CD4-positive, alpha-beta T cell treated with Interleukin-4 for 4 hours (primary cell): ENCODE measurements at regions not wholly inside any gene's neighbourhood (a gene's known extent, or its start where the extent isn't known, plus 50 kb on each side); places are given as distances from the start of the nearest gene placed in this dataset.
"Not testable (repeated sequence)": the region's sequence is repeated elsewhere in the genome, so short reads cannot be mapped to it uniquely, and the experiment has no call there.

Source experiments
- DNase-seq: peaks from one replicate; pipeline ENCODE4 v3.0.0-alpha.2; 2020

GRCh38 chr9:87781331-87781730 lies 55.4 kb downstream of the CTSL start:
- DNase-seq: no peak

DNA sequence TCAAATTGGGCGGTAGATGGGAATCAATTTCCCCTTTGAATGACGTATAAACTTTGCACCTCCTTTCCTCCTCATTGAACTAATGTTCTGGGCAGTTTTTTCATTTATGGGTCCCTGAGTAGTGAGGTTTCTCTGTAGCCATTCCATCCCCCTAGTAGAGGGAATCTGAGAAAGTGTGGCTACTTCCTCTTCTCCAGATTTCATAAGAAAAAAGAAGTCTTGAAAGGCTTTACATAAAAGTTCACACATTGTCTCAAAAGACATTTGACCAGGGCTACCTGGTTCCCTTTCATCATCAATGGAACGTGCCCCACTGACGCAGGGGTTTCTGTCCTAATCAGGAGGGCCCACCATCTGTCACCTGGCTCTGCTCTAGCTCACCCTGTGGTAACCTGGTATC lies 57.3 kb downstream of the CTSL start:
- no peak for DNase-seq

DNA sequence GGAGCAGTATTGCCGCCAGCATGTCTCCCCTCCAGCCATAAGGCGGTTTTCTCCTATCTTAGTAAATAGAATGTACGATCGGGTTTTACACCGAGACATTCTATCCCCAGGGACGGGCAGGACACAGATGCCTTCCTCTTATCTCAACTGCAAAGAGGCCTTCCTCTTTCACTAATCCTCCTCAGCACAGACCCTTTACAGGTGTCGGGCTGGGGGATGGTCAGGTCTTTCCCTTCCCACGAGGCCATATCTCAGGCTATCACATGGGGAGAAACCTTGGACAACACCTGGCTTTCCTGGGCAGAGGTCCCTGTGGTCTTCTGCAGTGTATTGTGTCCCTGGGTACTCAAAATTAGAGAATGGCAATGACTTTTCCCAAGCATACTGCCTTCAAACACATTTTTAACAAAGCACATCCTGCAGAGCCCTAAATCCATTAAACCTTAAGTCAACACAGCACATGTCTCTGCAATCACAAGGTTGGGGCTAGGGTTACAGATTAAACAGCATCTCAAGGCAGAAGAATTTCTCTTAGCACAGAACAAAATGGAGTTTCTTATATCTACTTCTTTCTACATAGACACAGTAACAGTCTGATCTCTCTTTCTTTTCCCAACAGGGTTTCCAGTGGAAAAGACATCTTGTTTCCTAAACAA lies 59.5 kb downstream of the CTSL start:
- not testable (repeated sequence) for DNase-seq

- DNase-seq: no peak
Observed at GRCh38 chr9:87786423-87786822, 60.5 kb downstream of the CTSL start.

DNA sequence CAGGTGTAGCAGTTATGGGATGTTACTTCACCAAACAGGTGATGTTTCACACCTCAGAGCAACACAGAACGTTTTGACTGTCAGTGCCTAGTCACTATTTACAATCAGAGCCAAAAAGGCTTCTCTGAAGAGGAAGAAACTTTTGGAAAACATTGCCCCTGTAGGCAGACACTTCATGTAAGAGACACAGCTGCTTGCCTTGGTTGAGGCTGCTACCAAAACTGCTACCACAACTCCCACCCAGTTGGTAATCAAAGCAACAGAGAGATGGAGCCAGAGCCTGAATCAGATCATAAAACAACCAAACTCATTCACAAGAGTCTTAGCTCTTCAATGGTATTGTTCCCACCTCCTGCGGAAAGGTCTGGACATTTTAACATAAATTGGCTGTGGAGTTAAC lies 61.0 kb downstream of the CTSL start:
- no peak for DNase-seq

DNA sequence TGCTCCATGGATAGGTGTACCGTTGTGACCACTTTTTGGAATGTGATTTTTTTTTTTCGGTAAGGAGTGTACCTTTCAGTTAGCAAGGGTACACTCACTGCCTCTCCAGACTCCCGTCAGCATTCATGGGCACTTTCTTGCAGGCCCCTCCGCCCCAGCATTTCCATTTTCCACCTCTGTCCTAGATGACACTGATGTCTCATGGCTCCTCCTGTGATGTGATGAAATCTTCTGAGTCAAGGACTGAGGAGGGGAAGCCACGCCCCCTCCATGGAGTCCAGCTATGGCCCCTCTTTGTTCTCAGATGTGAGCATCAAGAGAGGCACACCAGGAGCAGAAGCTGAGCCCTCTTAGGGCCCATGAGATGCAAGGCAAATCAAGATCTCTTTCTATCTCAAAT lies 61.8 kb downstream of the CTSL start:
- no peak for DNase-seq

GRCh38 chr9:87792831-87793288 lies 66.9 kb downstream of the CTSL start:
- DNase-seq: peak; percentile 63

- peak; percentile 11 for DNase-seq
Observed at GRCh38 chr9:87793292-87793691, 67.4 kb downstream of the CTSL start.

GRCh38 chr9:87795178-87795577 lies 69.3 kb downstream of the CTSL start:
- DNase-seq: no peak

- no peak for DNase-seq
Observed at GRCh38 chr9:87796196-87796595, 70.3 kb downstream of the CTSL start.

DNA sequence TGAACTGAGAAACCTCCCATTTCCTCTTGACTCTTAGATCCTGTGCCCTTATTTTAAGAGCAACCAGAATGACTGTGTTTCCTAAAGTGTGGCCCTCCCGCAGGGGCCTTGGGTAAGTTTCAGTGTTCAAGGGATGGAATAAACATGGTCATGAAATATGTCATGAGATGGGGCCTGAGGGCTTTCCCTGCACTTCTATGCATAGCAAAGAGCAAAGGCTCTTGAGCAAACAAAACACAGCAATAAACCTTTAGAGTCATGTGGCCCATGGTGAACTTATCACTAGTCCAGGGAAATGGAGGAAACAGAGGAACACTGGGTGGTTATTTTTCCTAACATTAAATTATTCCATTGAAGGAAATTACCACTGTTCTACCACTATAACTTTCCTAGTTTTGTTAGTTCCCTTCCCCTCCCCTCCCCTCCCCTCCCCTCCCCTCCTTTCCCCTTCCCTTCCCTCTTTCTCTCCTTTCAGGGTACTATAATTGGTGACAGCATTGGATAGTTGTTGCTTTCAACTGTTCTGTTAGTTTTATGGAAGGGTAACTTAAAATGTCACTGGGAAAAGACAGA lies 72.4 kb downstream of the CTSL start:
- no peak for DNase-seq

DNA sequence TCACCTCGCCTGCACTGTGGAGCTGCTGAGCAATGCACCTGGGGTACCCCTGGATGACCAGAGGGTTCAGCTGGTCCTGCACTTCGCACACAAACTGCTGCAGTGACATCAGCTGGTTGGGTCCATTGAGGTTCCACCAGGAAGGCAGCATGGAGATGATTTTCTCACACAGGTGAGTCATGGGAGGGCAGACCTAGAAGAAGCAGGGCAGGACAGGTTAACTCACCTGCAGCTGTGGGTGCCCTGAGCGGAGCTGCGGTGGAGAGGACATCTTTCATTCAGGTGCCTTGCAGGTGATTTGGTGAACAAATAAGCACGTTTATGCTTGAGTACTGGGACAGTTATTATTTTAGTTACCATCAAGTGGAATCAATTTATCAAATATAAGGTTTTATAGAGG lies 73.6 kb downstream of the CTSL start:
- no peak for DNase-seq

GRCh38 chr9:87800456-87800855 lies 74.5 kb downstream of the CTSL start:
- DNase-seq: no peak

- DNase-seq: no peak
Observed at GRCh38 chr9:87801013-87801412, 75.1 kb downstream of the CTSL start.

GRCh38 chr9:87803166-87803565 lies 77.2 kb downstream of the CTSL start:
- DNase-seq: no peak

- DNase-seq: no peak
Observed at GRCh38 chr9:87803623-87804345, 77.9 kb downstream of the CTSL start.

GRCh38 chr9:87805259-87805658 lies 77.4 kb upstream of the SPATA31E1 start:
- DNase-seq: no peak

DNA sequence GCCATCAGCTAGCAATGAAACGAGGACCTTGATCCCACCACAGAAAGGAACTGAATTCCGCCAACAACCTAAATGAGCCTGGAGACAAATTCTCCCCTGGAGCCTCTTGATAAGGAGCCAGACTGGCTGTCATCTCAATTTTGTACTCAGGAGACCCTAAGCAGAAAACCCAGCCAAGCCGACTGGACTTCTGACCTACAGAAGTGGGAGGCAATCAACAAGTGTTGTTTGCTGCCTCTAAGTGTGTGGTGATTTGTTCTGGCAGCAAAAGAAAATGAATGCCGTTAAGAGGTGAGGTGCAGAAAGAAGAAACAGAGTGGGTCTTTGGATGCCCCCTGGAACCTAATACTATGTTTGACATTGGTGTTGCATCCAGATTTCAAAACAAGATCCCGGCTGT lies 72.7 kb upstream of the SPATA31E1 start:
- DNase-seq: no peak

DNA sequence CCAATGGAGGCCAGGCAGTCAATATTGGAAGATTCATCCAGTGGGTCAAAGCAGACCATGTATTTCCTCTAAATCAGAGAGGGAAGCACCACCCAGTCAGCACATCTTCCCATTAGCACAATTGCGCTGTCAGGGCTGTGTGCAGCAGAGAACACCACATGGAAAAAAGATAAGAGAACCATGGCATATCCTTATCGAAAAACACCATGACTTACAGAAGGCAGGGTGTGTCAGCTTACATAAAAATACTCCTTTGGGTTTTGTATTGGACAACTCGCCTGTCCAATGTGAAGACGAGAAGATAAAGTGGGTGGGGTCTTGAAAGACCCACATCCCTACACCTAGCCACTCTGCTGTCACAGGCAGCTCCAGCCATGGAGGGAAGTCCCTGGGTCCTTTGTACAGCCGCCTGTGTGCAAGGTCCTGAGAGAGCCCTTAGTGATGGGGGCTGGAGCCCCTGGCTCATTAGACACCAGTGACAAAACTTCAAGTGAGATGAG lies 71.9 kb upstream of the SPATA31E1 start:
- DNase-seq: no peak

DNA sequence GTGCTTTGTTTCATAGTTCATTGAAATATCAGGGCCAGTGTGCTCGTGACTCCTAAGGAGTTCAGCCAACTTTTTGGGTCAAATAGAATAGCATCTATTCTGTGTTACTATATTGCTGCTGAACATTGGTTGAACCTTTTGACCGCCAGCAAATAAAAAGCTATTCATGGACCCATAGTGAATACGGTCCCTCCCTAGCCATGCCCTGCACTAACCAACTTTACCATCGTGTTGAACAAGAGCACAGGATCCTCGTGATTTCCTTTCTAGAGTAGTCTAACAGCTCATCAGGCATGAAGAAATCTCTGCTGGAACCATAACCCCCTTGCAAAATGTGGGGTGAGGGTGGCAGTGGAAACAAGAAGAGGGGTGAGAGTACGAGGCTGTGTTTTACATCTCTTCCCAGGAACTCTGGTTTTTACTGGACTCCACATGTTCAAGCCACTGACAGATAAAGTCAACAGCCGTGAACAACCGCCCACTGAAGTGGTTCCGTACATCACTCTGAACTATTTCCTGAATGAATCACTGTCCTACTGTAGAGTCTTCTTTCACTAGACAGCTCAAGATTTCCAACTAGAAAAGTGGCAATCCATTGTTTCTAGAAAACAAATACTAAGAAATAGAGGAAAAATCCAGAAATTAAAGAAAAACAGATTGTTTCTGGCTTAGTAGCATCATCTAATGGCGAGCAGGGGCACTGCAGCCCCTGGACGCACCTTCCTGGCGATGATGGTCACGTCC lies 70.1 kb upstream of the SPATA31E1 start:
- DNase-seq: no peak

DNA sequence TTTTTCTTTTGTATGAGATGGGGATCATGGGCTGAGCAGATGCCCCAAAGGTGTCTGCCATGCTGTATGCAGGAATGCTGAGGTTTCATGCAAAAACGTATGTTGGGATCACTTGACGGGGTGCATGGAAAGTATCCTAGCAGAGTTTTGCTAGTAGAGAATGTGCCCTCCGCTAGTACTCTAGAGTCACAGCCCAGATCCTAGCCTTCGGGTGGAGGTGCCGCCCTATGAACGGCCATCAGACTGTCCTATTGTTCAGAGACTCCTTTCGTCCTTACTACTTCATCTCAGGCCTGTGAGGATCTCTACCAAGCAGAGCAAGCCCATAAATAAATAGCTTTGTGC lies 69.6 kb upstream of the SPATA31E1 start:
- no peak for DNase-seq

- no peak for DNase-seq
Observed at GRCh38 chr9:87816036-87816435, 66.6 kb upstream of the SPATA31E1 start.

DNA sequence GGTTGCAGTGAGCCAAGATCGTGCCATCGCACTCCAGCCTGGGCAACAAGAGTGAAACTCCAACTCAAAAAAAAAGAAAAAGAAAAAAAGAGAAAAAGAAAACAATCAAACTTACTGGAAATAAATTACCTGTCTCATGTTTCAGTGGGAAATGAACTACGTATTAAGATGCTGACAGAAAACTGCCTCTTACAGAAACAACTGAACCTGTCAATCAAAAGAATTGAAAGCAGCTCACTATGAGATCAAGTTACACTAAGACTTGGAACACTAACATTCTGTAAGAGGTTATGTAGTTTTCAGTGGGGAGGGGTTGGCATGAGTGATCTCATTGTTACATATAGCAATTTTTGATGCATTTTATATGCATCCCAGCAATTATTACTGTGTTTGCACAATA lies 64.4 kb upstream of the SPATA31E1 start:
- no peak for DNase-seq
